Activated naive CD4-positive, alpha-beta T cell treated with anti-CD3 and anti-CD28 coated beads, Interleukin-2, amount 10 ng/mL, durations not matched to agents 7 days and 5 days (primary cell): ENCODE measurements at regions not wholly inside any gene's neighbourhood (a gene's known extent, or its start where the extent isn't known, plus 50 kb on each side); places are given as distances from the start of the nearest gene placed in this dataset.
"Not testable (repeated sequence)": the region's sequence is repeated elsewhere in the genome, so short reads cannot be mapped to it uniquely, and the experiment has no call there.

Experiments used
- CTCF ChIA-PET: fragments of 350-600 bp; sonication (Branson Sonifier 250); formaldehyde crosslinking; loops from one replicate; lab custom pipeline; 2021; ENCODE audit warnings: antibody characterized with exemption; lab: Charles Lee
- DNase-seq: peaks from one replicate; pipeline ENCODE4 v3.0.0-alpha.2; 2020
- H3K27ac Mint-ChIP-seq: one replicate; pipeline ENCODE4 v1.8.0; 2021; ENCODE audit warnings: mild to moderate bottlenecking, moderate library complexity, mixed read lengths
- H3K27me3 Mint-ChIP-seq: one replicate; pipeline ENCODE4 v1.8.0; 2021; ENCODE audit warnings: mild to moderate bottlenecking, mixed read lengths
- H3K36me3 Mint-ChIP-seq: one replicate; pipeline ENCODE4 v1.8.0; 2021; ENCODE audit warnings: mixed read lengths
- H3K4me1 Mint-ChIP-seq: one replicate; pipeline ENCODE4 v1.8.0; 2021; ENCODE audit warnings: mixed read lengths
- H3K4me3 Mint-ChIP-seq: one replicate; pipeline ENCODE4 v1.8.0; 2021; ENCODE audit warnings: mild to moderate bottlenecking, moderate library complexity, mixed read lengths
- H3K9me3 Mint-ChIP-seq: one replicate; pipeline ENCODE4 v1.8.0; 2021; ENCODE audit warnings: mixed read lengths

- H3K36me3 Mint-ChIP-seq, result no peaks in the 10 kb centered on the region
- H3K27ac Mint-ChIP-seq, result no peak overlapping the region
- no peaks in the 10 kb centered on the region for H3K4me1 Mint-ChIP-seq
- H3K9me3 Mint-ChIP-seq, result no peaks in the 10 kb centered on the region
- DNase-seq, result no peak
- CTCF ChIA-PET, result no interaction called here
- H3K4me3 Mint-ChIP-seq, result no peak overlapping the region
- H3K27me3 Mint-ChIP-seq, result peaks cover 9% of the 10 kb centered on the region
Measured at GRCh38 chr1:229007701-229008100, 263.2 kb upstream of the RAB4A start.

GRCh38 chr1:229008347-229008746 is 262.6 kb upstream of the RAB4A start:
- H3K27ac Mint-ChIP-seq, result not testable (repeated sequence)

GRCh38 chr1:229011022-229011421 is 259.9 kb upstream of the RAB4A start:
- Mint-ChIP-seq H3K4me1 (no peaks in the 10 kb centered on the region), H3K36me3 (no peaks in the 10 kb centered on the region), H3K9me3 (no peaks in the 10 kb centered on the region), H3K4me3 (no peak overlapping the region), H3K27ac (no peak overlapping the region), H3K27me3 (peaks cover 14% of the 10 kb centered on the region)
- DNase-seq, result no peak
- CTCF ChIA-PET, result no interaction called here

More at GRCh38 chr1:229008347-229008746, 262.6 kb upstream of the RAB4A start:
- H3K27me3 Mint-ChIP-seq, DNase-seq, H3K9me3 Mint-ChIP-seq, CTCF ChIA-PET, H3K4me3 Mint-ChIP-seq, H3K4me1 Mint-ChIP-seq, H3K36me3 Mint-ChIP-seq: not testable (repeated sequence)

- Mint-ChIP-seq H3K4me3 (no peak overlapping the region), H3K4me1 (no peaks in the 10 kb centered on the region), H3K36me3 (no peaks in the 10 kb centered on the region), H3K27ac (no peak overlapping the region), H3K27me3 (peaks cover 20% of the 10 kb centered on the region), H3K9me3 (no peaks in the 10 kb centered on the region)
- DNase-seq, result no peak
- CTCF ChIA-PET, result no interaction called here
Measured at GRCh38 chr1:229012823-229013222, 258.1 kb upstream of the RAB4A start.

- DNase-seq, result no peak
- Mint-ChIP-seq H3K4me1 (no peaks in the 10 kb centered on the region), H3K27ac (no peak overlapping the region), H3K4me3 (no peak overlapping the region), H3K36me3 (no peaks in the 10 kb centered on the region), H3K9me3 (no peaks in the 10 kb centered on the region), H3K27me3 (peaks cover 32% of the 10 kb centered on the region)
- CTCF ChIA-PET, result no interaction called here
Measured at GRCh38 chr1:229013981-229014380, 256.9 kb upstream of the RAB4A start.

- CTCF ChIA-PET, result no interaction called here
- Mint-ChIP-seq H3K27ac (no peak overlapping the region), H3K27me3 (peaks cover 32% of the 10 kb centered on the region), H3K4me1 (no peaks in the 10 kb centered on the region), H3K9me3 (no peaks in the 10 kb centered on the region), H3K36me3 (no peaks in the 10 kb centered on the region), H3K4me3 (no peak overlapping the region)
- no peak for DNase-seq
Measured at GRCh38 chr1:229015806-229016205, 255.1 kb upstream of the RAB4A start.

- DNase-seq, result no peak
- Mint-ChIP-seq H3K4me1 (no peaks in the 10 kb centered on the region), H3K27ac (no peak overlapping the region), H3K36me3 (no peaks in the 10 kb centered on the region), H3K4me3 (no peak overlapping the region), H3K9me3 (no peaks in the 10 kb centered on the region), H3K27me3 (peaks cover 38% of the 10 kb centered on the region)
- CTCF ChIA-PET, result no interaction called here
Measured at GRCh38 chr1:229017091-229017490, 253.8 kb upstream of the RAB4A start.

- Mint-ChIP-seq H3K27me3 (peaks cover 37% of the 10 kb centered on the region), H3K4me1 (no peaks in the 10 kb centered on the region), H3K36me3 (no peaks in the 10 kb centered on the region), H3K9me3 (no peaks in the 10 kb centered on the region), H3K27ac (no peak overlapping the region), H3K4me3 (no peak overlapping the region)
- DNase-seq, result no peak
- CTCF ChIA-PET, result no interaction called here
Measured at GRCh38 chr1:229018674-229019295, 252.1 kb upstream of the RAB4A start.

GRCh38 chr1:229019663-229020271 is 251.1 kb upstream of the RAB4A start:
- Mint-ChIP-seq H3K4me3 (no peak overlapping the region), H3K27me3 (peaks cover 39% of the 10 kb centered on the region), H3K27ac (no peak overlapping the region), H3K9me3 (no peaks in the 10 kb centered on the region), H3K36me3 (no peaks in the 10 kb centered on the region), H3K4me1 (no peaks in the 10 kb centered on the region)
- no peak for DNase-seq
- CTCF ChIA-PET, result no interaction called here

- H3K27ac Mint-ChIP-seq, DNase-seq, H3K4me1 Mint-ChIP-seq, H3K36me3 Mint-ChIP-seq, H3K9me3 Mint-ChIP-seq, CTCF ChIA-PET, H3K4me3 Mint-ChIP-seq: not testable (repeated sequence)
- peaks cover 34% of the 10 kb centered on the region for H3K27me3 Mint-ChIP-seq
Measured at GRCh38 chr1:229021034-229021433, 249.9 kb upstream of the RAB4A start.

GRCh38 chr1:229022595-229023333 is 248.1 kb upstream of the RAB4A start:
- H3K9me3 Mint-ChIP-seq, result no peaks in the 10 kb centered on the region
- no peak for DNase-seq
- H3K4me3 Mint-ChIP-seq, result no peak overlapping the region
- H3K27me3 Mint-ChIP-seq, result peaks cover 26% of the 10 kb centered on the region
- H3K4me1 Mint-ChIP-seq, result peaks cover 13% of the 10 kb centered on the region
- H3K27ac Mint-ChIP-seq, result no peak overlapping the region
- CTCF ChIA-PET, result no interaction called here
- peaks cover 1% of the 10 kb centered on the region for H3K36me3 Mint-ChIP-seq

GRCh38 chr1:229023651-229024300 is 247.1 kb upstream of the RAB4A start:
- peaks cover 16% of the 10 kb centered on the region for H3K4me1 Mint-ChIP-seq
- no peak overlapping the region for H3K27ac Mint-ChIP-seq
- DNase-seq, result no peak
- H3K27me3 Mint-ChIP-seq, result peaks cover 16% of the 10 kb centered on the region
- H3K9me3 Mint-ChIP-seq, result no peaks in the 10 kb centered on the region
- no peak overlapping the region for H3K4me3 Mint-ChIP-seq
- CTCF ChIA-PET, result no interaction called here
- H3K36me3 Mint-ChIP-seq, result peaks cover 1% of the 10 kb centered on the region

- Mint-ChIP-seq H3K4me1 (peaks cover 17% of the 10 kb centered on the region), H3K27me3 (peaks cover 14% of the 10 kb centered on the region), H3K36me3 (peaks cover 1% of the 10 kb centered on the region), H3K9me3 (no peaks in the 10 kb centered on the region), H3K27ac (no peak overlapping the region), H3K4me3 (no peak overlapping the region)
- CTCF ChIA-PET, result no interaction called here
- DNase-seq, result no peak
Measured at GRCh38 chr1:229024528-229025130, 246.3 kb upstream of the RAB4A start.

- H3K4me1 Mint-ChIP-seq, result peaks cover 17% of the 10 kb centered on the region
- H3K36me3 Mint-ChIP-seq, result peaks cover 1% of the 10 kb centered on the region
- peaks cover 14% of the 10 kb centered on the region for H3K27me3 Mint-ChIP-seq
- H3K9me3 Mint-ChIP-seq, result no peaks in the 10 kb centered on the region
- no peak for DNase-seq
- no peak overlapping the region for H3K27ac Mint-ChIP-seq
- CTCF ChIA-PET, result interaction anchor here (1.0 kb wide), 1 partner anchor 161 kb away, joined by 3 read pairs; no protein-coding TSS in a partner anchor
- H3K4me3 Mint-ChIP-seq, result no peak overlapping the region
Measured at GRCh38 chr1:229025576-229025975, 245.3 kb upstream of the RAB4A start.
